ENCODE measurements at regions not wholly inside any gene's neighbourhood (a gene's known extent, or its start where the extent isn't known, plus 50 kb on each side); places are given as distances from the start of the nearest gene placed in this dataset.
"Not testable (repeated sequence)": the region's sequence is repeated elsewhere in the genome, so short reads cannot be mapped to it uniquely, and the experiment has no call there.

GRCh38 chr17:33950061-33950460, 305.0 kb upstream of the CCL2 start:
- no peak for DNase-seq

GRCh38 chr17:33952425-33952824, 302.7 kb upstream of the CCL2 start:
- no peak for DNase-seq

- no peak for DNase-seq
Observed at GRCh38 chr17:33954597-33954996, 300.5 kb upstream of the CCL2 start.

- DNase-seq: no peak
Observed at GRCh38 chr17:33955461-33955860, 299.6 kb upstream of the CCL2 start.

- not testable (repeated sequence) for DNase-seq
Observed at GRCh38 chr17:33959098-33959497, 296.0 kb upstream of the CCL2 start.

GRCh38 chr17:33962857-33963655, 292.0 kb upstream of the CCL2 start:
- DNase-seq: no peak

GRCh38 chr17:33964344-33964979, 290.6 kb upstream of the CCL2 start:
- DNase-seq: no peak

GRCh38 chr17:33966410-33967059, 288.6 kb upstream of the CCL2 start:
- DNase-seq: no peak

GRCh38 chr17:33967608-33968349, 287.3 kb upstream of the CCL2 start:
- no peak for DNase-seq

GRCh38 chr17:33968350-33969044, 286.6 kb upstream of the CCL2 start:
- DNase-seq: no peak

GRCh38 chr17:33970279-33970678, 284.8 kb upstream of the CCL2 start:
- DNase-seq: no peak

- no peak for DNase-seq
Observed at GRCh38 chr17:33972763-33973162, 282.3 kb upstream of the CCL2 start.

- DNase-seq: no peak
Observed at GRCh38 chr17:33973491-33973890, 281.6 kb upstream of the CCL2 start.

GRCh38 chr17:33974276-33974675, 280.8 kb upstream of the CCL2 start:
- DNase-seq: no peak

- DNase-seq: no peak
Observed at GRCh38 chr17:33976831-33977230, 278.3 kb upstream of the CCL2 start.

GRCh38 chr17:33977729-33978514, 277.2 kb upstream of the CCL2 start:
- no peak for DNase-seq

GRCh38 chr17:33978889-33979288, 276.2 kb upstream of the CCL2 start:
- no peak for DNase-seq

- no peak for DNase-seq
Observed at GRCh38 chr17:33980193-33980592, 274.9 kb upstream of the CCL2 start.

- DNase-seq: no peak
Observed at GRCh38 chr17:33981711-33982601, 273.1 kb upstream of the CCL2 start.

- no peak for DNase-seq
Observed at GRCh38 chr17:33982909-33983308, 272.2 kb upstream of the CCL2 start.
